Ectodermal cell (in vitro differentiated cells): ENCODE measurements at regions not wholly inside any gene's neighbourhood (a gene's known extent, or its start where the extent isn't known, plus 50 kb on each side); places are given as distances from the start of the nearest gene placed in this dataset.
A peak's percentile ranks its signal among the peaks of the same experiment; 100 is the strongest.

Experiments used
- H3K27ac ChIP-seq: 2 replicates; pipeline ENCODE4 v1.7.0; 2013; ENCODE audit warnings: mild to moderate bottlenecking, low read depth, low read length; ENCODE audit not compliant: insufficient read depth, poor library complexity, severe bottlenecking
- H3K27me3 ChIP-seq: 2 replicates; pipeline ENCODE4 v1.7.0; 2013; ENCODE audit warnings: mild to moderate bottlenecking, low read length; ENCODE audit not compliant: insufficient read depth, control insufficient read depth, poor library complexity, severe bottlenecking
- H3K36me3 ChIP-seq: one replicate; pipeline ENCODE4 v1.7.0; 2013; ENCODE audit warnings: low read length; ENCODE audit not compliant: control insufficient read depth, insufficient read depth
- H3K4me1 ChIP-seq: one replicate; pipeline ENCODE4 v1.7.0; 2013; ENCODE audit warnings: low read length; ENCODE audit not compliant: control insufficient read depth, insufficient read depth
- H3K4me3 ChIP-seq: 2 replicates; pipeline ENCODE4 v1.7.0; 2013; ENCODE audit warnings: low read depth, low read length, control low read depth; ENCODE audit not compliant: insufficient read depth
- H3K9me3 ChIP-seq: 2 replicates; pipeline ENCODE4 v1.7.0; 2013; ENCODE audit warnings: mild to moderate bottlenecking, low read length, moderate library complexity; ENCODE audit not compliant: control insufficient read depth
- WGBS, 2 experiments: methylation state at CpG; one replicate each; pipeline ENCODE4 v1.1.7; 2013; ENCODE audit warnings: missing lambda C conversion rate in 2 of 2; 5-methylcytosine and 5-hydroxymethylcytosine counted together

DNA sequence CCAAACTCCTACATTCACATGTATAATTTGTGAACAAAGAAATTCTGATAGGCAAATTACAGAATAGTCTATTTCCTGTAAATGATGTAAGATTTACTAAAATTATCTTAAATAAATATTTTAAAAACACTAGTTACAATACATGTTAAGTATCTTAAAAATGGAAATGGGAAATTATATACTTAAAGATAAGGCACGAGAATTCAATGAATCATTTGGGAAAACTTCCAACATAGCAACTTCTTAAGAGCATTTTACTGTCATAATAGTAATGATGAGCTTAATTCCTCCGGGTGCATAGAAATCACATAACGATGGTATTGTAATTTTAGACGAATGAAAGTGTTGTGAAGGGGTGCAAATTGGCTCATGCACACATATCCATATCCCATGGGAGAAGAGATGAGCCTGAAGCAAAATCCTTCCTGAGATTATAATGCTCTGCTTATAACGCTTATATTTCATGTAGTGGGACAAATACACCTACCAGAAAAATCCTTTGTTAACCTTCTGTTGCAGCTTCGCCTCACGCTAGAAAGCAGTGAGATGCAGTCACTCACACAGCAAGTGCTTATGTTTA lies 873.5 kb downstream of the PDHA2 start:
- no peaks in the 10 kb centered on the region for H3K9me3 ChIP-seq
- no peaks in the 10 kb centered on the region for H3K36me3 ChIP-seq
- no peak overlapping the region for H3K4me3 ChIP-seq
- whole genome bisulfite sequencing, 2 experiments: 91 to 98% methylated on average over 4 to 7 of the region's 7 CpGs
- H3K27ac ChIP-seq: no peak overlapping the region
- H3K27me3 ChIP-seq: no peaks in the 10 kb centered on the region
- H3K4me1 ChIP-seq: no peaks in the 10 kb centered on the region

DNA sequence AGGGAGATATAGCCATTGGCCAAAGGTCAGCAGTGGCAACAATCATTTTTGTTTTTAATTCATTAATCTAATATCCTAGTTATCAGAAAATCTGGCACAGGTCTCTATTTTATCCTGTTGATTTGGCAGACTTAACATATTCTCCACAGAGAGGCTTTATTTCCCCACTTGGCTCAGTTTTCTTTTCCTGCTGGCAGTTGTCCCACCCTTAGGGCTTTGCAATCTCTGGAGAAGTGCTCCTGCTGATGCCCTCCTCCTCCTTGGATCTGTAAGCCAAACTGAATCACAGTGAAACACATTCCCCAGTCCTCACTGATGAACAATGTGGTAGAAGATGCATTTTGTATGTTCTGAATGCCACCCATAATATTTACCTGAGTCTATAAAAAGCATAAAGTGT lies 889.7 kb downstream of the PDHA2 start:
- H3K27me3 ChIP-seq: no peaks in the 10 kb centered on the region
- H3K36me3 ChIP-seq: peaks cover 10% of the 10 kb centered on the region
- H3K4me3 ChIP-seq: no peak overlapping the region
- H3K4me1 ChIP-seq: no peaks in the 10 kb centered on the region
- H3K9me3 ChIP-seq: peaks cover 3% of the 10 kb centered on the region
- no peak overlapping the region for H3K27ac ChIP-seq

DNA sequence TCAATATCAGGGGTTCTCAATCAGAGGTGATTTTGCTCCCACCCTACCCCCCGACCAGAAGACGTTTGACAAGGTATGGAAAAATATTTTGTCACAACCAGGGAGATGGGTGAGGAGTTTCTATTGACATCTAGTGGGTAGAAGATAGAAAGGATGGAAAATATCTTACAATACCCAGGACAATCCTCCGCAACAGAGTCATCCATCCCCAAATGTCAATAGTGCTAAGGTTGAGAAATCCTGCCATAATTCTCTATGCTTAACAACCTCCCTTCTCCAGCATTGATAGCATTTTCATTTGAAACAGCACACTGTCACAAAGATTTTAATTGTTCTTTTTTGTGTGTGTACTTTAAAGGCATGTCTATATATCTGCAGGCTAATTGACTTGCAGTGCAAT lies 890.5 kb downstream of the PDHA2 start:
- 91 to 100% methylated on average over 2 to 3 of the region's 3 CpGs for WGBS, 2 experiments
- H3K27me3 ChIP-seq: no peaks in the 10 kb centered on the region
- H3K27ac ChIP-seq: no peak overlapping the region
- peaks cover 14% of the 10 kb centered on the region for H3K36me3 ChIP-seq
- H3K4me1 ChIP-seq: no peaks in the 10 kb centered on the region
- peaks cover 3% of the 10 kb centered on the region for H3K9me3 ChIP-seq
- H3K4me3 ChIP-seq: no peak overlapping the region

DNA sequence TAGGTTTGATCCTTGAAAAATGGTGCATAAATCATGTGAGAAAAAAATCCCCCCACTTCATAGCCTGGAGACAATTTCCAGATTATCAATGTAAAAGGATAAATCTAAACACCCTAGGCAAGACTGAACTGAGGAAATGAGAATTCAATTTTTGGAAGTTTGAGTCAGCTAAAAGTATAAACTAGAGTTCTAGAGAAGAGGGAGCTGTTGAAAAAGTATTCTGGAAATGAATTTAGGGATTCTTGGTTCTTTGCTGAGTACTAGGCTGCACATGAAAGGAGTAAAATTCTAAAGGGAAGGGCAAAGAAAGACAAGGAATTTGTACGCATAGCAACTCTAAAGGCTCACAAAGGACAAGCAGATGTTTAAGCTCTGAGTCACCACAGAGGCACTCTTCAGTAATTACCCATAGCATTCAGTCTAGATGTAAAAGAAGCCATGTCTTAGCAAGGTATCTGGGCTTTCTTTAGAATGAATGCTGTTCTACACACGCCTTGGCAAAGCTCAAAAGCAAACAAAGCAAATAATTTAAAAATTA lies 896.5 kb downstream of the PDHA2 start:
- H3K27ac ChIP-seq: peak overlapping the region; percentile 72
- H3K36me3 ChIP-seq: peaks cover 14% of the 10 kb centered on the region
- H3K4me1 ChIP-seq: no peaks in the 10 kb centered on the region
- WGBS, 2 experiments: 0 to 29% methylated on average over 1 to 2 of the region's 2 CpGs
- no peak overlapping the region for H3K4me3 ChIP-seq
- H3K27me3 ChIP-seq: no peaks in the 10 kb centered on the region
- peaks cover 3% of the 10 kb centered on the region for H3K9me3 ChIP-seq

DNA sequence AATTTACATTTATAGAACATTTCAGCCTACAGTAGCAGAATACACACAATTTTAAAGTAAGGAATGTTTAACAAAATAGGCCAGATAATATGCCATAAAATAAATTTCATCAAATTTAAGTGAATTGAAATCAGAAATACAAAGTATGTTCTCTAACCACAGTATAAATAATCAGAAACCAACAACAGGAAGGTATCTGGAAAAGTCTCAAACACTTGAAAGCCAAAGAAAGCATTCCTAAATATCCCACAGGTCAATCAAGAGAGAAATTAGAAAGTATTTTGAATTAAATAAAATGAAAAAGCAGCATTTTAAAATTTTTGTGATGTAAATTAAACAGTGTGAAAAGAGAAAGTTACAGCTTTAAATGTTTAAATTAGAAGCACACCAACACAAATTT lies 899.2 kb downstream of the PDHA2 start:
- Histone ChIP-seq H3K27me3 (no peaks in the 10 kb centered on the region), H3K36me3 (peaks cover 4% of the 10 kb centered on the region), H3K4me1 (no peaks in the 10 kb centered on the region), H3K9me3 (peaks cover 2% of the 10 kb centered on the region), H3K4me3 (no peak overlapping the region), H3K27ac (no peak overlapping the region)

DNA sequence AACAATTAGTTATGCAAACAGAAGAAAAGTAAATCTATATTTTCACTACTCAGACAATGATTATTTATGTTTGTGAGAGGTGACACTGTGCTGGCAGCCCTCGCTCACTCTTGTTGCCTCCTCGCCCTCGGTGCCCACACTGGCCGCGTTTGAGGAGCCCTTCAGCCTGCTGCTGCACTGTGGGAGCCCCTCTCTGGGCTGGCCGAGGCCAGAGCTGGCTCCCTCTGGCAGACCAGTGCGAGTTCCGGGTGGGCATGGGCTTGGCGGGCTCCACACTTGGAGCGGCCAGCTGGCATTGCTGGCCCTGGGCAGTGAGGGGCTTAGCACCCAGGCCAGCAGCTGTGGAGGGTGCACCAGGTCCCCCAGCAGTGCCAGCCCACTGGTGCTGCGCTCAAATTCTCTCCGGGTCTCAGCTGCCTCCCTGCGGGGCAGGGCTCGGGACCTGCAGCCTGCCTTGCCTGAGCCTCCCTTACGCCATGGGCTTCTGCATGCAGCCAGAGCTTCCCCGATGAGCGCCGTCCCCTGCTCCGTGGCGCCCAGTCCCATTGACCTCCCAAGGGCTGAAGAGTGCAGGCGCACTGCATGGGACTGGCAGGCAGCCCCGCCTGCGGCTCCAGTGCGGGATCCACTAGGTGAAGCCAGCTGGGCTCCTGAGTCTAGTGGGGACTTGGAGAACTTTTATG lies 902.6 kb downstream of the PDHA2 start:
- 93 to 94% methylated on average over 24 of the region's 24 CpGs for WGBS, 2 experiments
- Histone ChIP-seq H3K36me3 (no peaks in the 10 kb centered on the region), H3K27ac (no peak overlapping the region), H3K9me3 (peaks cover 2% of the 10 kb centered on the region), H3K27me3 (no peaks in the 10 kb centered on the region), H3K4me1 (no peaks in the 10 kb centered on the region), H3K4me3 (no peak overlapping the region)

DNA sequence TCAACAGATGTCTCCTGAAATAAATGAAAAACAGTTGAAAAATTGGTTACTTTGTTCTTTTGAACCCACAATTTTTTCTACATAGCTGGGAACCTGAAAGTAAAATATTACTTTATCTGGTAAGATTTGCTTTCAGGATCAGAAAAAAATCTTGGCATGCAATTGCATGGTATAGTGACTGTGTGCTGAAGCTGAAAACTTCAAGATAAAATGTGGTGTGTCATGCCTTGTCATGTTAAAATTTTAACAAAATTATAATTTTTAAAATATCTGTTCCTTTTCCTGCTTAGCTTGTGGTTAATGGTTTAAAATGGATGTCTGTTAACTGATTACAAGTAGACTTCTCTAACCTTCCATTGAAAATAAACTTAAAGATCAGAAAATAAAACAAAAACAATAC lies 904.8 kb downstream of the PDHA2 start:
- H3K27ac ChIP-seq: no peak overlapping the region
- no peaks in the 10 kb centered on the region for H3K4me1 ChIP-seq
- no peak overlapping the region for H3K4me3 ChIP-seq
- H3K9me3 ChIP-seq: peaks cover 2% of the 10 kb centered on the region
- no peaks in the 10 kb centered on the region for H3K27me3 ChIP-seq
- no peaks in the 10 kb centered on the region for H3K36me3 ChIP-seq

DNA sequence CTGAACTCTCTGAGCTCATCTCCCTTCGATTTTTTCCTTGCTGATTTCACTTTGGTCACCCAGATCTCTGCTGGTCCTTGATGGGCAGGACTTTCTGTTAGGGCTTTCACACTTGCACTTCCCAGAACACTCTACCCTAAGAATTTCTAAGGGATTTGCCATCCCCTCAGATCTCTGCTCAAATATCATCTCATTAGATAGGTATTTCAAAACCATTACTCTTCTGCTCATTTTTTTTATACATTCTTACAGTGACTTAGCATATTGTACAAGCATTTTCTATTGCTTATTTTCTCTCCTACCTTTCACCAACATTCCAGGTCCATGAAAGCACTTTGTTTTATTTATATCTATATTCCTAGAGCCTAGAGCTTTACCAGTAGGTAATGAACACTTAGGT lies 913.3 kb downstream of the PDHA2 start:
- Histone ChIP-seq H3K36me3 (no peaks in the 10 kb centered on the region), H3K27me3 (no peaks in the 10 kb centered on the region), H3K9me3 (no peaks in the 10 kb centered on the region), H3K27ac (no peak overlapping the region), H3K4me1 (no peaks in the 10 kb centered on the region), H3K4me3 (no peak overlapping the region)
- WGBS, 2 experiments: 90 to 95% methylated on average over 1 of the region's 1 CpG

DNA sequence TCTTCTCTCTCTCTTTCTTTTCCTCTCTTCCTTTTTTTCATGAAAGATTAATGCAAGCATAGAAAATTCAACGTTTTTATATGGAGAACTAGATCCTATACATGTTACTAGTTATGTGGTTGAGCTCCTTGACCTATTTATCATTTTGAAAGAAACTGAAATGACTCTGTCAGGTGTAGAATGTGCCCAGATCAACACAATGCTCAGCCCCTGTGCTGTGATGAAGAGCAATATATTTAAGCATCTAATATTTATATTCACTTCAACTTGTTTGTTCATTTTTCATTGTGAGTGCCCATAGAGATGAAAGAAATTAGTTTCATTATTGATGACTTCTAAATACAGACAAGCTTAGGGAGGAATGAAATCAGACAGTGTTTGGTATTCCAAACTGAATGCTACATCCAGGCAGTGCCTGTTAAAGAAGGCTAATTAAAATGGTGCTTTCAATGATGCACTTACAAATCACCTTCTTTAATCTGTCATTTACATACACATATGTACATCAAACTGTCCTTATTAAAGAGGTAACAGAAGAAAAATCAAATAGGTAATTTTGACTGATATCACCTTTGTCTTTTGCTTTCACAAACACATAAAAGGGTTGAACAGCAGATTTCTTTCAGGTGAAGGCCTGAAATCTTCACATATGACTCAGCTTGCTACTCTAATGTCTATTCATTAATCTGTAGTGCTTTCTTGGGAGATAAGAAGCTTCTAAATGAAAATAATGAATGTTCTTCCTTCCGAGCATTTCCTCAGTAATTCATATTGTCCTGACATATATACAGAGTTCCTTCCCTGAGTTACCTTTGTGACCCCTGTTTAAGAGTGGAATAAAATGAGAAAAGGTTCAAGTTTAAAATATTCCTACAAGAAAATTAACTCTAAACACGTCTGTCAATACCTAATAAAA lies 915.9 kb downstream of the PDHA2 start:
- WGBS, 2 experiments: 71 to 80% methylated on average over 2 of the region's 3 CpGs

DNA sequence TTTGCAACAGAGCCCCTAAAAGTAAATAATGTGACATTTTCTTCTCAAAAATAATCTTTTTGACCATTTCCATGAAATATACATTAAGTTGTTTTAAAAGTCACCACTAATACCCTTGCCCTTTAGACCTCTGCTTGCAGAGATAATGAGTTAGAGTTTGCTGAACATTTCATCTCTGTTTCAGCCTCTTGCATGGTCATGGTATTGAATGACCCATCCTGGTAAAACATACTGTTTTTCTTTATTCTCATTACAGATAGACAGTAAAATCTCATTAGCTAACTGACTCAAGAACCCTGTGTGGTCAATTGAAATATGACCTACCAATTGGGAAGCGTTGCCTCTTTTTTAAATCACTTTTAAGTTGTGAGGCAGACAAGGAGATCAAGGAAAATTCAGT lies 916.7 kb downstream of the PDHA2 start:
- Histone ChIP-seq H3K27ac (no peak overlapping the region), H3K27me3 (no peaks in the 10 kb centered on the region), H3K4me1 (no peaks in the 10 kb centered on the region), H3K9me3 (no peaks in the 10 kb centered on the region), H3K36me3 (no peaks in the 10 kb centered on the region), H3K4me3 (no peak overlapping the region)
- 88 to 100% methylated on average over 1 of the region's 1 CpG for WGBS, 2 experiments

More for the DNA sequence above, 915.9 kb downstream of the PDHA2 start:
- no peaks in the 10 kb centered on the region for H3K36me3 ChIP-seq
- H3K27ac ChIP-seq: no peak overlapping the region
- no peaks in the 10 kb centered on the region for H3K27me3 ChIP-seq
- no peaks in the 10 kb centered on the region for H3K4me1 ChIP-seq
- no peak overlapping the region for H3K4me3 ChIP-seq
- H3K9me3 ChIP-seq: no peaks in the 10 kb centered on the region
